Ectodermal cell (in vitro differentiated cells): ENCODE measurements at regions not wholly inside any gene's neighbourhood (a gene's known extent, or its start where the extent isn't known, plus 50 kb on each side); places are given as distances from the start of the nearest gene placed in this dataset.

Experiments used
- H3K27ac ChIP-seq: 2 replicates; pipeline ENCODE4 v1.7.0; 2013; ENCODE audit warnings: mild to moderate bottlenecking, low read depth, low read length; ENCODE audit not compliant: insufficient read depth, poor library complexity, severe bottlenecking
- H3K27me3 ChIP-seq: 2 replicates; pipeline ENCODE4 v1.7.0; 2013; ENCODE audit warnings: mild to moderate bottlenecking, low read length; ENCODE audit not compliant: insufficient read depth, control insufficient read depth, poor library complexity, severe bottlenecking
- H3K36me3 ChIP-seq: one replicate; pipeline ENCODE4 v1.7.0; 2013; ENCODE audit warnings: low read length; ENCODE audit not compliant: control insufficient read depth, insufficient read depth
- H3K4me1 ChIP-seq: one replicate; pipeline ENCODE4 v1.7.0; 2013; ENCODE audit warnings: low read length; ENCODE audit not compliant: control insufficient read depth, insufficient read depth
- H3K4me3 ChIP-seq: 2 replicates; pipeline ENCODE4 v1.7.0; 2013; ENCODE audit warnings: low read depth, low read length, control low read depth; ENCODE audit not compliant: insufficient read depth
- H3K9me3 ChIP-seq: 2 replicates; pipeline ENCODE4 v1.7.0; 2013; ENCODE audit warnings: mild to moderate bottlenecking, low read length, moderate library complexity; ENCODE audit not compliant: control insufficient read depth
- WGBS, 2 experiments: methylation state at CpG; one replicate each; pipeline ENCODE4 v1.1.7; 2013; ENCODE audit warnings: missing lambda C conversion rate in 2 of 2; 5-methylcytosine and 5-hydroxymethylcytosine counted together

DNA sequence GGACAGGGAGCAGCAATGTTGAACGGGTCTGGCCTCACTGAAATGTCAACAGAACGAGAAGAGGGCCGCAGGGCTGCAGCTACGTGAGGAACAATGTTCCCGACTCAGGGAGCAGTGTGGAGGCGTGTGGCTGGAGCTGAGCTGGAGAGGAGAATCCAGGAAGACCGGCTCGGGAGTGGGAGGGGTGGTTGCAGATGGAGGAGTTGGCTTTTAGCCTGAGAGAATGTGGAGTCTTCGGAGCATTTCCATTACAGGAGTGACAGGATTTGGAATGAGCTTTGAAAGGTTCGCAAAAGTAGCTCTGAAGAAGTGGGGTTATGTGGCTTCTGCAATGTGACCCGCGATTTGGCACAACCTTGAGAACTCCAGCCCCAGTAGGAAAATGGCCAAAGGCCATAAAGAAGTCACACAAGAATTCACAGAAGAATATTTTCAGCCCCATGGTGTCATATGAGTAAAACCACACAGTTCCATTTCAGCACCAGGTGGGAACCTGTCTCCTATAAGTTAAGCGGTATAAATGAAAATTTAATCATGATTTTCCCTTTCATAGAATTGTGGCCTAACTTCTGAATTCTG lies 78.8 kb upstream of the NSMCE3 start:
- WGBS, 2 experiments = 70 to 74% methylated on average over 13 of the region's 13 CpGs
- Histone ChIP-seq H3K4me3 (no peak overlapping the region), H3K4me1 (peaks cover 12% of the 10 kb centered on the region), H3K9me3 (no peaks in the 10 kb centered on the region), H3K27me3 (no peaks in the 10 kb centered on the region), H3K36me3 (no peaks in the 10 kb centered on the region), H3K27ac (no peak overlapping the region)

DNA sequence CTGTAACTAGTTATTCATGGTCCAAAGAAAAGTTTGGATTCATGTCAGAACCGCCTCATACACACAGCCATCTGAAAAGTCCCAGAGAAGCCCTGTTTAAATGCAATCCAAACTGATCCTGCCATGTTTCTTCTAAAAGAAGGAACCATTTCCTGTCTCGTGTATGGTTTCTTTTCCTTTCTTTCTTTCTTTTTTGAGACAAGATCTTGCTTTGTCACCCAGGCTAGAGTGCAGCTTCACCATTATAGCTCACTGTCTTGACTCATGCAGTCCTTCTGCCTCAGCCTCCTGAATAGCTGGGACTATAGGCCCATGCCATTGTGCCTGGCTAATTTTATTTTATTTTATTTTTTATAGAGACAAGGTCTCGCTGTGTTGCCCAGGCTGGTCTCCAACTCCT lies 77.4 kb upstream of the NSMCE3 start:
- Histone ChIP-seq H3K9me3 (no peaks in the 10 kb centered on the region), H3K4me1 (peaks cover 14% of the 10 kb centered on the region), H3K27ac (no peak overlapping the region), H3K36me3 (no peaks in the 10 kb centered on the region), H3K27me3 (no peaks in the 10 kb centered on the region), H3K4me3 (no peak overlapping the region)
- 92 to 95% methylated on average over 3 of the region's 3 CpGs for WGBS, 2 experiments

DNA sequence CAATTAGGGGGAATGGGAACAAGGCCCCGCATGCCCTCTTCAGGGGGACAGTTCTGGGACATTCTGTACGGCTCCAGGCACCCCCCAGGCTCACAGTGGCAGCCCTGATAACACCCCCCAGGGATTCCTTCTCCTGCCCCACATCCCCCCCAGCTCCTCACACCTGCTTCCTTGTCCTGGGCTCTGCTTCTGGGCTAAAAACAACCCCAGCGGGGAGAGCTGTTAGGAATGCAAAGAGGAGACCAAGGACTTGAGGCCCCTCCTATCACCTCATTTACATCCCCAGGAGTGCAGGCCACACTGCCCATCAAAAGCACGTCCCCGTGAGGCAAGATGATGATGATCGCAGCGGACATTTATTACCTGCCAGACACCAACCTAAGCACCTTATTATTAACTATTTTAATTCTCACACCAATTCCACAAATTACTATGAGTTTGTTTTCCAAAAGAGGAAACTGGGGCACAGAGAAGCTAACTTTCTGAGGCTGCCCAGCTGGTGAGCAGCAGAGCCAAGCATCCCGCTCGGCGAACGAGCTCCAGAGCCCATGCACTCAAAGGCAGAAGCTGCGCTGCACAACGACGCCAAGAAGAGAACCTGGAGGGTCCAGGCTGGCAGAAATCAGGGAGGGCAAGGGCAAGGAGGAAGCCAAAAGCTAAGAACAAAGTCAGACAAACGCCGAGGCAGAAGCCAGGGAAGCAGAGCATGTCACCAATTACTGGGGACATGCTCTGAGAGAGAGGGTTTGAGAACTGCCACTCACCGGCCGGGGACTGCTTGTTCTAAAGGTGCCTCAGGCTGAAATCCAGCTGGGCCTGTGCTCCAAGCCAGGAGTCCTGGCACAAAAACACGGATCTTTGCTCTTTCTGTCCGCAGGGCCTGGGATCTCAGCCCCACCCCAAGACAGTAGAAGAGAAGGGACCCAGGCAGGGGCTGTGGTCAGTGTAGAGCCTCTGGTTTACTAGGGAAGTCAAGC lies 76.2 kb upstream of the NSMCE3 start:
- WGBS, 2 experiments = 12 to 14% methylated on average over 20 of the region's 20 CpGs
- Histone ChIP-seq H3K4me3 (no peak overlapping the region), H3K36me3 (no peaks in the 10 kb centered on the region), H3K4me1 (peaks cover 14% of the 10 kb centered on the region), H3K27me3 (no peaks in the 10 kb centered on the region), H3K27ac (peak overlapping the region; percentile 37), H3K9me3 (no peaks in the 10 kb centered on the region)

DNA sequence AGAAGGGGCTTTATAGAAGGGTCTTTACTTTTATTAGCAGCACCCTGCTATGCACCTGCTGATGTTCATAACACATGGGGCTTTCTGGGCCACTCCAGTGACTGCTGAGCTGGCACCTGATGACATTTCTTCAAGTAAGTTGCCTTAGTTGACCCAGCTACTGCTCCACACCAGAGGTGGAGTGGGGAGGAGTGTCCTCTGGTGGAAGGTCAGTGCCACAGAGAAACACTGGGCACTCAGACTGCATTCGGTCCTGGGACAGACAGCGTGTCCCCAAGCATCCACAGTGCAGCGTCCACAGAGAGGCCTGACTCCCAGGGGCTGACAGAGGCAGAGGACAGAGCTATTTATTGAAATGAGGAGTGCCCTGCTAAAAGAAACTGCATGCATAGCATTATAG lies 74.9 kb upstream of the NSMCE3 start:
- Histone ChIP-seq H3K27ac (no peak overlapping the region), H3K9me3 (no peaks in the 10 kb centered on the region)
- 92 to 94% methylated on average over 3 of the region's 3 CpGs for WGBS, 2 experiments

DNA sequence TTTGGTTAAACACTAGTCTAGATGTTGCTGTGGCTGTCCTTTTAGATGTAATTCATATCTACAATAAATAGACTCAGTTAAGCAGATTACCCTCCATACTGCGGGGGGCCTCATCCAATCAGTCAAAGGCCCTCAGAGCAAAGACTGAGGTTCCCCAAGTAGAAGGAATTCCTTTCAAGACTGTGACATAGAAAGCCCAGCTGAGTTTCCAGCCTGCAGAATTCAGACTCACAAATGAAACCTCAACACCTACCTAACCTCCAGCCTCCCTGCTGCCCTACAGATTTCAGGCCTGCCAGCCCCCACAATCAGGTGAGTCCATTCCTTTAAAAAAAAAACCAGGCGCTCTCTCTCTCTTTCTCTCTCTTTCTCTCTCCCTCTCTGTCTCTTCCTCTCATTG lies 73.6 kb upstream of the NSMCE3 start:
- no peak overlapping the region for H3K27ac ChIP-seq
- WGBS, 2 experiments = 61 to 74% methylated on average over 2 of the region's 2 CpGs
- H3K4me1 ChIP-seq = peaks cover 14% of the 10 kb centered on the region
- H3K4me3 ChIP-seq = no peak overlapping the region
- H3K9me3 ChIP-seq = no peaks in the 10 kb centered on the region
- no peaks in the 10 kb centered on the region for H3K36me3 ChIP-seq
- H3K27me3 ChIP-seq = no peaks in the 10 kb centered on the region

More for the DNA sequence above, 74.9 kb upstream of the NSMCE3 start:
- Histone ChIP-seq H3K4me1 (peaks cover 14% of the 10 kb centered on the region), H3K36me3 (no peaks in the 10 kb centered on the region), H3K4me3 (no peak overlapping the region), H3K27me3 (no peaks in the 10 kb centered on the region)

DNA sequence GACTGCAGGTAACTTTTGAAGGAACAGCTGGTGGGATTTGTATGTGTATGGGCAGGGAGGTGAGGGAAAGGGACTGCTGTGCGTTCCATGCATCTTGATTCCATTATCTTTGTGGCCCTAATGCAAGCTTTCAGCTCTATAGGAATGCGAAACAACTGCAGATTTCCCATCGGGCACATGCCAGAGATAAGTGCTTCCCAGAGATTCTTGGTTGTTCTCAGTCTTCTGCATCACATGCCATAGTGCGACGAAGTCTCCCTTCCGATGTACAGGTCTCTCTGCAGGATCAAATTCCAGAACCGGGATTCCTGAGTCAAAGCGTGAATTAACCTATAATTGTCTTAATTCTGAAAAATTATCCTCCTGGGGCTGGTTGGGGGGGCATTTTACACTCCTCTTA lies 72.6 kb upstream of the NSMCE3 start:
- Histone ChIP-seq H3K9me3 (no peaks in the 10 kb centered on the region), H3K4me1 (peaks cover 14% of the 10 kb centered on the region)
- 86 to 90% methylated on average over 8 of the region's 8 CpGs for WGBS, 2 experiments

DNA sequence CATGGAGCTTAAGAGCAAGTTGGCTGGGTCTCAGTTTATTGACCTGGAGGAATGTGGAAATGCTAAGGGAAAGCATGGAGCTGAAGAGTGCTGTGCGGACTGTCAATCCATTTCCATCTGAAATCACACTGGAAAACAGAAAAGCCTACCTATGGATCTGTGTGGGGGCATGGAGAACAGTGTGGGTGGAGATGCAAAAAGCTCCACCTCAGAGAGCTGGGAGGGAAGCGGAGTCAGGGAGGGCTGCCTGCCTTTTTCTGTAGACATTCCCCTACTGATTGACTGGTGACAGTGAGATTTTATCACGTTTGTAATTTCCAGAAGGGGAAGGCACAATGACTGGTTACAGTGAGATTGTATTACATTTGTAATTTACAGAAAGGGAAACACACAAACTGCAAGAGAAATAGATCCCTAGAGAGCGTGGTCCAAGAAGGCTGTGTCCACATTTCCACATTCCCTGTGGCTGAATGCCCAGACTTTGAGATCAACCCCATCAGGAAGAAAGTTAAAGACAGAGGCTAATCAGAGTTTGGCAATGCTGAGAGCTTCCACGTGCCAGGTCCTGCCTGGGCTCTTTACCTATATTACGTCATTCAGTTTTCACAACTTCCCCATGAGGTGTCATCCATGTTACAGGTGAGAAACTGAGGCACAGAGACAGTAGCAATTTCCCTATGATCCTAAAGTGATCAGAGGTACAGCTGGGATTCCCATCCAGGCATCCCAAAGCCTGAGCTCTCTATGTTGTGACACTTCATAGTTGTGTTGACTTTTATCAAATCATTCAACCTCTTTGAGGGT lies 67.7 kb upstream of the NSMCE3 start:
- no peaks in the 10 kb centered on the region for H3K36me3 ChIP-seq
- no peak overlapping the region for H3K4me3 ChIP-seq
- no peak overlapping the region for H3K27ac ChIP-seq
- no peaks in the 10 kb centered on the region for H3K27me3 ChIP-seq
- no peaks in the 10 kb centered on the region for H3K4me1 ChIP-seq
- H3K9me3 ChIP-seq = no peaks in the 10 kb centered on the region
- WGBS, 2 experiments = 90 to 92% methylated on average over 6 of the region's 6 CpGs

More for the DNA sequence above, 72.6 kb upstream of the NSMCE3 start:
- Histone ChIP-seq H3K36me3 (no peaks in the 10 kb centered on the region), H3K4me3 (no peak overlapping the region), H3K27ac (no peak overlapping the region), H3K27me3 (no peaks in the 10 kb centered on the region)

DNA sequence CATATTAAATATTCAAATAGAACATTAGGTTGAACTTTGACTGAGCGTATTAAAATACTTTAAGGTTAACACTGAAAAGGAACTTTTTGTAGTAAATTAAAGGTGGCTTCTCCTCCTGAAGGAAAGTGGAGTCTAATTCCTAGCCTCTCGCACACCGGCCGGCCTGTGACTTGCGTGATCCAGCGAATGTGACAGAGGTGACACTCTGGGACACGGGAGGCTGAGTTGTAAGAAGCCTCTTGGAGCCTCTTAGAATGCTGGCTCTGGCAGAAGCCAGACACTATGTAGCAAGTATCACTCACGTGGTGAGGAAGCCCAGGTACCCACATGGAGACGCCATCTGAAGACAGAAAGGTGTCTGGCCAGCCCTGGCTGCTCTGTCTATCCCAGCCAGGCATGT lies 64.9 kb upstream of the NSMCE3 start:
- no peak overlapping the region for H3K27ac ChIP-seq
- H3K36me3 ChIP-seq = no peaks in the 10 kb centered on the region
- no peaks in the 10 kb centered on the region for H3K27me3 ChIP-seq
- no peaks in the 10 kb centered on the region for H3K9me3 ChIP-seq
- no peak overlapping the region for H3K4me3 ChIP-seq
- H3K4me1 ChIP-seq = no peaks in the 10 kb centered on the region
- 95 to 97% methylated on average over 9 of the region's 9 CpGs for WGBS, 2 experiments

DNA sequence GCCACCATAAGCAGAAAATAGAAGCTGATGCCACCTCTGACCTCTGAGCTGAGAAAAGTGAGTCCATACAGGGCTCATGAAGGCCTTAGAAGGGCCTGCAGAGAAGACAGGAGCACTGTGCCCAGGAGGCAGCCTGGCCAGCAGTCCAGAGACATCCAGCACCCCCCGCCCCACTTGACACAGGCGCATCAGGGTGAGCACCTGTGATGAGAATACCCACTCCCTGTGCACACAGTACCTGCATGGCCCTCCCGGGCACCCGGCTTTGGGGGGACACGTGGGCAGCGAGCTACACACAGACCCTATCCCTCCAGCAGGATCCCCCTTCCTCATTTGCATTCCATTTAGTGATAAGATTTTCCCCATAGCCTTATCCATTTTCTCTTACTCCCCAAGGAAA lies 63.6 kb upstream of the NSMCE3 start:
- Histone ChIP-seq H3K27ac (no peak overlapping the region), H3K9me3 (no peaks in the 10 kb centered on the region), H3K4me1 (no peaks in the 10 kb centered on the region), H3K27me3 (no peaks in the 10 kb centered on the region), H3K36me3 (no peaks in the 10 kb centered on the region), H3K4me3 (no peak overlapping the region)
- 96 to 97% methylated on average over 6 of the region's 6 CpGs for WGBS, 2 experiments

DNA sequence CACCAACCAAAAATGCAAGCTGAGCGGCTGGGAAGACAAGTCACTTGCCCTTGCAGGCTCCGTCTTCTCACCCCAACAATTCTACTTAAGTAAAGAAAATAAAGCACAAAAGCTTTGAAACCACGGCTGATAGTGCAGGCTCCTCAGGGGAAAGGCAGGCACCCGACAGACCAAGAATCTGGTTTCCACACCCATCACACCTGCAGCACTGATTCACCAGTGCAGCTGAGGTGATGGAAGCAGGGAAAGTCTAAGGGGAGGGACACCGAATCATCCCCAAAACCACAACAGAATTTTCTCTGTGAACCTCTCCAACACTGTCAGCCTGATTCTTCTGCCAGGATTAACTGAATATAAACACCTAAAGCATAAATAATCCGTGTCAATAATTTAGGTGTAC lies 62.0 kb upstream of the NSMCE3 start:
- WGBS, 2 experiments = 95% methylated on average over 5 of the region's 6 CpGs
- Histone ChIP-seq H3K36me3 (no peaks in the 10 kb centered on the region), H3K27me3 (no peaks in the 10 kb centered on the region), H3K27ac (no peak overlapping the region), H3K9me3 (no peaks in the 10 kb centered on the region), H3K4me3 (no peak overlapping the region), H3K4me1 (no peaks in the 10 kb centered on the region)
